K562 (cell line): ENCODE measurements at regions not wholly inside any gene's neighbourhood (a gene's known extent, or its start where the extent isn't known, plus 50 kb on each side); places are given as distances from the start of the nearest gene placed in this dataset.

Experiments
- ATAC-seq: fragments of 200-7000 bp; cut with Tn5 transposase; 3 replicates; pipeline ENCODE4 v1.9.1; 2020; ENCODE audit warnings: moderate library complexity
- BruUV-seq: library from RNA; stranded (reverse); fragments of 400-500 nt; replicated peaks from 2 replicates; lab custom pipeline; 2021; lab: Mats Ljungman, UMichigan
- CTCF ChIA-PET: fragments of 300-600 bp; formaldehyde crosslinking; extraction: SDS; loops from one replicate; lab custom pipeline; 2021; ENCODE audit warnings: low intra/inter-chr PET ratio; lab: Yijun Ruan, JAX
- POLR2A ChIA-PET: fragments of 300-600, 350-650 bp; sonication (Branson Sonifier 250); formaldehyde crosslinking; extraction: SDS; loops from one replicate; lab custom pipeline; 2021; ENCODE audit warnings: antibody characterized with exemption, inconsistent platforms; lab: Yijun Ruan, JAX
- DNase-seq, 4 experiments: peaks; one replicate each; pipeline versions ENCODE4 v3.0.0 to v3.0.0-alpha.2; 2011 to 2018; ENCODE audit warnings: low spot score in 3 of 4, mixed read lengths in 3 of 4; ENCODE audit errors: extremely low read depth in 1 of 4
- FAIRE-seq: peaks from 2 replicates; lab custom pipeline; 2011; peaks lifted over from hg19 to GRCh38; lab: Jason Lieb, UNC
- H2AFZ ChIP-seq: 2 replicates; pipeline ENCODE4 v1.6.0; 2011; ENCODE audit warnings: low read depth, low read length, control low read depth, inconsistent platforms
- H3K27ac ChIP-seq: fragments of 200-600 bp; 3 replicates; pipeline ENCODE4 v1.8.0; 2011; ENCODE audit warnings: low read depth, mild to moderate bottlenecking, control low read depth, inconsistent platforms, low read length, moderate library complexity, mixed read lengths; ENCODE audit errors: extremely low read depth
- H3K27me3 ChIP-seq, 2 experiments: fragments of 300-600 bp in 1 of 2; 2 replicates in 1 of 2; 3 replicates in 1 of 2; pipeline versions ENCODE4 v1.6.0 to v1.8.0; 2011; ENCODE audit warnings: inconsistent platforms in 2 of 2, low read length in 2 of 2, mild to moderate bottlenecking in 1 of 2, mixed read lengths in 1 of 2, moderate library complexity in 1 of 2; ENCODE audit not compliant: control insufficient read depth in 2 of 2, insufficient read depth in 2 of 2
- H3K36me3 ChIP-seq: fragments of 300-600 bp; 3 replicates; pipeline ENCODE4 v1.8.0; 2011; ENCODE audit warnings: mild to moderate bottlenecking, low read length, inconsistent platforms; ENCODE audit not compliant: control insufficient read depth, insufficient read depth
- H3K4me1 ChIP-seq, 2 experiments: fragments of 200-600 bp in 1 of 2; replicated peaks in 1 of 2; 2 replicates in 1 of 2; 3 replicates in 1 of 2; pipeline versions ENCODE4 v1.5.1 to v1.8.0; 2011; ENCODE audit warnings: inconsistent platforms in 2 of 2, low read length in 2 of 2, mild to moderate bottlenecking in 1 of 2, mixed read lengths in 1 of 2, moderate library complexity in 1 of 2; ENCODE audit not compliant: control insufficient read depth in 2 of 2, insufficient read depth in 2 of 2
- H3K4me2 ChIP-seq: 2 replicates; pipeline ENCODE4 v1.6.1; 2011; ENCODE audit warnings: low read length, control low read depth, inconsistent platforms, mixed read lengths; ENCODE audit not compliant: insufficient read depth
- H3K4me3 ChIP-seq: fragments of 200-600 bp; sonication (generic), shearing (Covaris generic); 2 replicates; pipeline ENCODE4 v1.5.1; 2016; ENCODE audit warnings: control low read depth, inconsistent platforms
- H3K79me2 ChIP-seq: fragments of 200-600 bp; 3 replicates; pipeline ENCODE4 v1.8.0; 2011; ENCODE audit warnings: low read length, inconsistent platforms; ENCODE audit not compliant: control insufficient read depth, insufficient read depth
- H3K9ac ChIP-seq, 2 experiments: 2 replicates each; pipeline versions ENCODE4 v1.6.0 to v1.6.1; 2011; ENCODE audit warnings: low read depth in 2 of 2, low read length in 2 of 2, control low read depth in 1 of 2, inconsistent platforms in 1 of 2, mild to moderate bottlenecking in 1 of 2, mixed read lengths in 1 of 2; ENCODE audit not compliant: insufficient read depth in 1 of 2
- H3K9me1 ChIP-seq: one replicate; pipeline ENCODE4 v1.6.0; 2011; ENCODE audit warnings: inconsistent platforms, mild to moderate bottlenecking, low read length, moderate library complexity; ENCODE audit not compliant: control insufficient read depth, insufficient read depth
- H3K9me3 ChIP-seq: replicated peaks from 2 replicates; pipeline ENCODE4 v1.5.1; 2011; ENCODE audit warnings: low read depth, low read length, inconsistent platforms; ENCODE audit not compliant: control insufficient read depth, insufficient read depth
- H4K20me1 ChIP-seq: replicated peaks from 2 replicates; pipeline ENCODE4 v1.6.1; 2011; ENCODE audit warnings: low read length, inconsistent platforms, mixed read lengths; ENCODE audit not compliant: control insufficient read depth, insufficient read depth
- BCOR ChIP-seq: fragments of 450-650 bp; IDR thresholded peaks from 2 replicates; pipeline ENCODE4 v1.6.1; 2016
- CBFA2T2 ChIP-seq: fragments of 450-650 bp; conservative IDR thresholded peaks from 2 replicates; pipeline ENCODE4 v1.6.1; 2017; ENCODE audit warnings: mild to moderate bottlenecking
- CBFA2T3 ChIP-seq: fragments of 450-650 bp; IDR thresholded peaks from 2 replicates; pipeline ENCODE4 v1.6.1; 2017
- PREB ChIP-seq: sonication (generic); formaldehyde crosslinking; IDR thresholded peaks from 2 replicates; pipeline ENCODE4 v1.8.1; 2023; ENCODE audit warnings: mild to moderate bottlenecking, missing genetic modification reagents
- ZFP36 ChIP-seq: fragments of 150-350 bp; IDR thresholded peaks from 2 replicates; pipeline ENCODE4 v1.6.1; 2018; ENCODE audit warnings: low read length, low read depth; ENCODE audit not compliant: partially characterized antibody
- WGBS: fragments of 100-300 bp; shearing (Covaris generic); methylation state at CpG from one replicate; pipeline ENCODE4 v1.1.6; 2016; ENCODE audit warnings: low coverage, mixed read lengths; ENCODE audit not compliant: insufficient coverage; ENCODE audit errors: missing lambda C conversion rate; 5-methylcytosine and 5-hydroxymethylcytosine counted together
- in situ Hi-C: fragments of 300-500 bp; cut with MboI; formaldehyde crosslinking; loops from 4 replicates; pipeline ENCODE4 v1.15.0; 2018; ENCODE audit warnings: inconsistent platforms, mixed read lengths
- intact Hi-C: fragments of 100-400 bp; cut with micrococcal nuclease; formaldehyde crosslinking; loops from 2 replicates; pipeline ENCODE4 v1.14.2; 2022

GRCh38 chr11:69207165-69207889 is 51.6 kb downstream of the SMIM38 start:
- TF ChIP-seq BCOR (peak; percentile 37; the same call in 1 of the 2 replicates), PREB (CRISPR knock-in tag) (no peak), ZFP36 (peak; percentile 36), CBFA2T2 (peak; percentile 12; the same call in 1 of the 2 replicates), CBFA2T3 (peak; percentile 7; the same call in 1 of the 2 replicates)
- ATAC-seq (no peak), FAIRE-seq (no peak), DNase-seq (no peak)
- no peaks in the 10 kb centered on the region for H3K79me2 ChIP-seq
- POLR2A ChIA-PET: no interaction called here
- BruUV-seq: no TSS peak
- H3K4me3 ChIP-seq: no peak overlapping the region
- in situ Hi-C loops (no loop called here), intact Hi-C loops (no loop called here)
- 3% methylated on average over 14 of the region's 14 CpGs for WGBS
- H3K36me3 ChIP-seq: no peaks in the 10 kb centered on the region
- H4K20me1 ChIP-seq: no peaks in the 10 kb centered on the region
- H3K9me1 ChIP-seq: no peaks in the 10 kb centered on the region
- H3K4me2 ChIP-seq: no peak overlapping the region
- no peak overlapping the region for H2AFZ ChIP-seq
- no peaks in the 10 kb centered on the region for H3K9me3 ChIP-seq
- peaks cover 18 to 50% of the 10 kb centered on the region in 2 experiments for H3K27me3 ChIP-seq
- H3K4me1 ChIP-seq: peaks cover 14 to 26% of the 10 kb centered on the region in 2 experiments
- H3K9ac ChIP-seq: no peak overlapping the region
- CTCF ChIA-PET: no interaction called here
- H3K27ac ChIP-seq: no peak overlapping the region
